NCI-H146 treated with DMSO at 0.1 percent for 48 hours (cell line): ENCODE measurements at regions not wholly inside any gene's neighbourhood (a gene's known extent, or its start where the extent isn't known, plus 50 kb on each side); places are given as distances from the start of the nearest gene placed in this dataset.

Experiments used
- DNase-seq: peaks from one replicate; lab custom pipeline; 2025; ENCODE audit not compliant: unreplicated experiment; lab: John Stamatoyannopoulos, UW

DNA sequence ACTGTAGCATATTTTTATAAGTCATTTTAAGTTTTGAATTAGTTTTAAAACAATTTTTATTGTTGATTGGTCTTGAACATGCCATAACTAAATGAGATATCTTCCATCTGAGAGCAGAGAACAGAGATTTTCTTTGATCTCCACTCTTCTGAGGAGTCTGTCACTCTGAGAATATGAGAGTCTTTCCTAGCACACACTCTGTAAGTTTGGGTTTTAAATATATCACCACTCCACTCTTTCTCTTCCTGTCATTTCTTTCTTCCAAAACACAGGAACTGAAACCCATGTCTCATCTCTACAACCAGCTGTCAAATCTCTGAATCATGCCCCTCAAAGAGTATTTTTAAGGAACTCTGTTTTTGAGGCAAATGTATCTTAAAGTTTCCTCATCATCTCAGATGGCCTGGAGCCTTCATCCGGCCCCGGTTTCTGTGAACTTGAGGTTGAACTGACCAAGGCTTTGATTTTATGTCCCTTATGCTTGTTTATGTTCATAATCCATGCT lies 698.2 kb upstream of the SGCG start:
- no peak for DNase-seq

DNA sequence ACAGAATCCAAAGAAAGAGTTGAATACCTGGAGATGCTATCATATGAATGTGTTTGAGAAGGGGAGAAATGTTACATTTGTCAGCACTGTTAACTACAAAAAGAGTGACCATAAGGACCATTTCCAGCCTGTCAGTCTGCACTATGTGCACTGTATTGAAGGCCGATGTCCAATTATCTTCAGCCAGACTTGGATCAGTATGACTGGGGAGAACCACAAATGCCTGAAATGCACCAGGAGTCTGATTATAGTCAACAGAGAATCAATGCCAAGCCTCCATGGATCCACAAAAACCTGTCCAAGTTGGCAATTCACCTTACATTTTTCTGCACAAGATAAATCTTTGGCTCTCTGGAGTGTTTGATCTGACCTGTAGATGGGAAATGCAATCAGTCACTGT lies 697.5 kb upstream of the SGCG start:
- no peak for DNase-seq

DNA sequence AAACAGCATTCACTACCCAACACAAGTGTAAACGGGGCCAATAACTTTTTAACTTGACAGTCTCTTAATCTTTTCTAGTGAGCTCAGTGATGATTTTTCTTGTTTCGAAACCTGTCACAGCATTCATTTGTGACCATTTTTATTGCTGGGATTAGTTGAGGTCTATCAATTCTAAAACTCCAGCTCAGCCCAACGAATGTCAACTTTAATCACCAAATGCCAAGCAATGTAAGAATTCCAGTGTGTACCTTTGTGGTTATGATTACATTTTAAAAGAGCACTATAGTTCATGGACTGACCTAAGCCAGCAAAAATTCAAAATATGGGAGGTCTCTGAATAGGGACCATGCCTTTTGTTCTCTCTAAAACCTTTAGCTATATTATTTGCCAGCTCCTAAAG lies 694.3 kb upstream of the SGCG start:
- no peak for DNase-seq

DNA sequence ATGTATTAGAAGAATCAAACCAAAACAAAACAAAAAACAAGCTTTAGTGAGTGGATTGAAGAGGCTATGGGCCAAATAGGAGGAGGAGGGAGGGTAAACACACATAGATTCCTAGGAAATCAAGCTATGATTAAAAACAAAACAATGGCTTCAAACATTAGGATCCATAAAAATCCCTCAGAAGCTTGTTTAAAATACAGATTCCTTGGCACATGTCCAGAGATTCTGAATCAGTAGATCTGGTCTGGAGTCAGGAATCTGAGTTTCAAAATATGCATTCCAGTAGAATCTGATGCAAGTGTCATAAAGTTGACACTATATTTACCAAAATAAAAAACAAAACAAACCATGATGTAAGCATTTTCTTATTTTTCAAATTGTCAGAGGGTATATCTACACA lies 692.8 kb upstream of the SGCG start:
- no peak for DNase-seq

DNA sequence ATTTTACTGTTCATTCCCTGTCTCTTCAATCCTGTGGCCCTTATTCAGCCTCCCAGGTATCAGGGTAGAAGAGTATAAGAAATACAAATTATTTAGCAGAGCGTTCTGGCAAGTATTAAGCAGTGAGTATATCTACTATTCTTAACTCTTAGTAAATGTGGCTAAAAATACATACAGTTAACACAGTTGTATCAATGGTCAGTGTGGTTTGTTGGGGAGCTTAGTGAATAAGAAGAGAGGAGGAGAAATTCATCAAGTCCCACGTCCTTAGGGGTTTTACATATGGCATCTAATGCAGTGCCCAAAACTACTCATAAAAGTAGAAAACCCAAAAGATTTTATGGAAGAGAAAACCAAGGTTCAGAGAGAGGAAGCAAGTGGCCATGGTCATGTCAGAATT lies 691.0 kb upstream of the SGCG start:
- no peak for DNase-seq

DNA sequence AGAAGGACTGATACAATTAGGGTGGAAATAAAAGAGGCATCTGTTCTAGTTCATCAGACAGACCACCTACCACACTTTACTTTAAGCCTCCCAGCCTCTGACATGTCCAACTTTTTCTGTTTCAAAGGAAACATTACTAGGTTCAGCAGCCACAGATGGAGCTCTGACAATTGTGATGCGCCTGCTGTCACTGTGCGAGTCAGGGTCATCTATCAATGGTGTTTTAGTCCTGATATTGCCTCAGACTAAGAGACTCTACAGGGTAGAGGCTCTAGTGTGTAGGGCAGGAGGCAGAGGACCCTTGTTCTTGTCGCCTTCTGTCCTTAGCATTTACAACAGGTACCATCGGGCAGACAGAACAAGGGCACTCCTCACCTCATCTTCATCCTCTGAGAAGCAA lies 685.0 kb upstream of the SGCG start:
- no peak for DNase-seq

DNA sequence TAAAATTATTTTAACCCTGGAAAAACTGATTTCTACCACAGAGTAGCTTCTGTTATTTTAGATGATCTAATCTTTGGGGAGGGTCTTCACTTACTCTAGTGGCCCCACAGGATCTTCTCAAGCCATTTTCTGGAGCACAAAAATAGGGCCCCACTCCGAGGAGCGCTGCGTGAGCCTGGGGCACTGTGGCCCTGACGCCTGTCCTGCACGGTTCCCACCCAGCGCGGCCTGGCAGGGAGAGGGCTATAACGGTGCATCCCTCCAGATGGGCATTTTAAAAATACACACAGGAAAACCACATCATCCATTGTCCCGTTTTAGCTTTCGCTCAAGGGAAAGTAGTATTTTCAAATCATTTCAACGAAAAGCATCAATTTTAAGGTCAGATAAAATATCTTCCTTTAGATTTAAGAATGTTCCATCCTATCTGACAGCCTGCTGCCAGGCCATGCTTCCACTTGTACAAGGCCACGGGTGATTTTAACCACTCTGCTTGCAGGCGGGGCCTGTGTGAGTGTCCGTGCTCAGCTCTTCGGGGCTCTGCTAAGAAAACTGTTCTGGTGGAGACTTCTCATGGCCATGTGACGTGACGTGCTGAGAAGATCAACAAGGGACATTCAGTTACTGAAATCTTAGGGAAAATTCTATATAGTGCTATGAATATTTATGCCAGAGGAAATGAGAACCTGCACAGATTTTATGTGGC lies 683.8 kb upstream of the SGCG start:
- DNase-seq, result no peak

DNA sequence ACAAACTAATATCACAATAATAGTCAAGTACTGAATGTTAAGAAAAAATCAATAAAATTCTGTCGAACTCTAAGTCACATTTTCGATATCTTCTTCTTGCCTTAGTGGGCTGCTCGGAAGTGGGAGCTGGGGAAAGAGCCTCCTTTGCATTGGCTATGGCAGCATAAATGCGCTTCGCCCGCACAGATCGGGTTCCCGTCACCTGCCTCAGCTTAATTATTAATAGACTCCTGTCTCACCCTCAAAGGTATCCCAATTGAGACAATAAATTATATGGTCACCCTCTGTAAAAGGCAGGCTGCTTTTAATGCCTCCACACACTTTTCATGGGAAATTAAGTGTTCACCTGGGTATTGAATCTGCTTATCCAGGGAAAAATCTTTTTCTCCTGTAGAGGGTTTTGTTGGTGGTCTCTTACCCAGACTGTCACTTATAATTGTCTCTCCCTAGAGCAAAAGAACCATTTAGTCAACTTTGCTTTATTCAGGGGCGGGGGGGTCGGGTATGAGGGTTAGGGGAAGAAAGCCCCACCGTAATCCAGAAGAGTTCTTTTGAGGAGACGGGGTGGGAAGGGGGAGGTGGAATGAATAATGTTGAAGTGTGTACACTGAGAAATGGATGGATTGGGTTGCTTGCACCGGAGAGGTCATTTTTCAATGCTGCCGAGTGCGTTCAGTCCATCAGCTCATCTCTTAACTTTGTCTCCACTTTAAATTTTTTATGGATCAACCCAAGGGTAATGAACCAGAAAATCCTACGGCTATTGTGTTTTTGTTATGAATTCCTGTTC lies 682.6 kb upstream of the SGCG start:
- DNase-seq, result no peak

DNA sequence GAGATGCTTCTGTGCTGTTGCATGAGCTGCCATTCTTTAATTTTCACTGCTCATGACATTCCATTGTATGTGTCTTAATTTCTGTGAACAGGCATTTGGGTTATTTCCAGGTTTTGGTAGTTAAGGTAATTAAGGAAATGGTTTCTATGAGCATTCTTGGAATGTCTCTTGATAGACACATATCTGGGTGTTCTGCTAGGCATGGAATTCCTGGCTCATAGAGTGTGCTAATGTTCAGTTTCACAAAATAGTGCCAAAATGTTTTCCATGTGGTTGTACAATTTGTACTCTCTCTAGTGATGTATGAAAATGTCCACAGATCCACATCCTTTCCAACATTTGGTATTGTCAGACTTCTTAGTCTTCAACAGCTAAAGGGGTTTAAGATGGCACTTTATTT lies 680.9 kb upstream of the SGCG start:
- DNase-seq, result no peak

DNA sequence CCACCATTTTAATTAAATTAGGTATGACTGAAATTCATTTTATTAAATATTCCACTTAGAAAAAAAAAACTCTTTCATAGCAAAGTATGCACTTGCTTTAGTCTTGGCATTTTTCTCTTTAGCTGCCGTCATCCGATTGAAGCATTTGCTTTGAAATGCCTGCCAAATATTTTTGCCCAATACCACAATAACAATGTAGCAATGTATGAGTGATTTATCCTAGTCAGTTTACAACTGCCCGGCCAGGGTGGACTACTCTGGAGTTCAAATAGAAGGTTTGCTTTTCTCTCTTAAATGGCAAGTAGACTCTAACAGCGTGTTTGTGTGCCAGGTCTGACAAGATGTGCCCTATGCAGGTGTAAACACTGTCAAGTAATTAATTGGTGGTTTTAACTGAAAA lies 675.3 kb upstream of the SGCG start:
- DNase-seq, result no peak

DNA sequence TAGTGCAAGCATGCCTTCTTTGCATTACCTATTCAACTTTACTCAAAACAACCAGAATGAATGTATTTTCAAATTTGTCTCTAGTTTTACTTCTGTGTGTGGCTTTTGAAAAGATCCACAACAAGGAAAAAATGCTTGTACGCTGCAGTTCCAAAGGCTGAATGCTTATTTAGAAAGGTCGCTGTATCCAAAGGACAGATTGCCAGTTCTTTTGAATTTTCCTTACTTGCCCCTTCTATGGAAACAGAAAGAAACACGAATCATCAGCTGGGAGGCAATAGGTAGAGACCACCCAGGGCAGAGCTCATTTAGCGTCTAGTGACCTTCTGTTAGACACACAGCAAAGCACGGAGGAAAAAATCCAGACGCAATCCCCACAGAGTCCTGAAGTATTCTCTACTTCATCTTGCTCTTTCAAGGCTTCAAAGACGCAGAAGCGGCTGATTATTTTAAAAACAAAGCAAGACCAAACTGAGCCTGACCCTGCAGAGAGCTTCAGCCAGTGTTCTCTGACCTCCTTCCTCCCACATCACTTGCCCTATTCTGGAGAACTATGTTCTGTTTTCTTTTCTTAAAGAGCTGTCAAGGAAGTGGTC lies 674.6 kb upstream of the SGCG start:
- DNase-seq, result no peak

DNA sequence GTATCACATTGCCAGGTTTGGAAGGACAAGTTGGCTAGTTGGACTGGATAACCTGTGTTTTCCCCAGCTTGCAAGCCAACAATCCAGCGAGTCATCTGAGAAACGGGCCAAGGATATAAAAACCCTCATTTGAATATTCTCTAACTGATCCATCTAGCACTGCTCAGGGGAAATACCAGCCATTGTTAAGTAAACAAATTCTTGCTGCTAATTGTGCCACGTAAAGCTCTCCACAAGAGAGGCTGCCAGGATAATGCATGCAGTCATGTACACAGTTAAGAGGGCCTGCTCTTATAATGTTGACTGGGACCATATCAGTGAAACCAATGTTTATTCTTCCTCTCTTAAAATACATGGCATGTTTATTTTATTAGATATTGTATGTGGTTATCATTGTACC lies 663.2 kb upstream of the SGCG start:
- DNase-seq, result no peak

DNA sequence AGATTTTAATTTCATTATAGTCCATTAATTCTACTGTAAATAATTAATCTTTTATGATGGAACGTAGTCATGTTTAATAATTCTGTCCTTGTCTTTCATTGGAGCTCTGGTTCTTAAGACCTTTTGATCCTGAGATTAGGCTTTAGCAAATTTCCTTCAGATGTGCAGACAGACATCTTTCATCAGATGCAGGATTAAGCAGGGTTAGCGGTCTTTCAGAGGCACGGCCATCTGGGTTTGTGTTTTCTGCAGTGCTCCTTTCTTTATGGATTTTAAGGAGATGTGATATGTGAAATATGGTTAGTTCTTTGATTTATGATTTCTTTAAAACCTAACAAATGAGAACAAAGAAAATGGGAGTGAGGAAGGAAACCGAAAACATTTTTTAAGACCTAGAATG lies 643.9 kb upstream of the SGCG start:
- DNase-seq, result no peak

DNA sequence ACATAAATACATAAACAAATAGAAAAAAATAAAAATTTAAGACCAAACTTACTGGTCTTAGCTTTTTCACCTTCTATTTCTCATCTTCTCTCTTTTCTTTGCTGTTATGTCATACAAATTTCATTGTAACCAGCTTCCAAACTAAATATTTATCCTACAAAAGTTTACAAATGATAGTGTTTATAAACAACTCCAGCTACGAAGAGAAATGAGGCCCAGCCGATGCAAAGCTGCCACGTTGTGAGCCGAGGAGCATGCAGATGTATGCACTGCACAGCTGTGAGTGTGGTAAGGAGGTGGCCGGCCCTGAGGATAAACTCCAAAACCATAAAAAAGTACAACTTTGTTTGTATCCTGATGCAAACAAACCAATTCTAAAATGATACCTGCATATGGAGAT lies 642.4 kb upstream of the SGCG start:
- DNase-seq, result no peak

DNA sequence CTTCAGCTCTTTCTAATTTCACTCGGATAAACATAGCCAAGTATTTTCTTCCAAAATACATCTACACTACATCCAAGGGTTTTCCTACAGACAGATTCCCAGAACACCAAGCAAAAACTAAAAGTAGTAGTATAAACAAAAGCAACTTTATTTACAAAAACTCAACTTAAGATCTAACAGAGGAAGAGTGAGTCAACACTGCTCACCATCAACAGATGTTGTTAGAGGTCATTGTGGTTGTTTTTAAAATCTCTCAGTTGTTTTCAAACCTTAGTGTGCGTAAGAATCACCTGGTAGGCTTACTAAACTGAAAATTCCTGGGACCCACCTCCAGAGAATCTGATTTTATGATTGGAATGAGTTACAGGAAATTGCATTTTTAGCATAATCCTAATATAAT lies 631.7 kb upstream of the SGCG start:
- DNase-seq, result no peak

DNA sequence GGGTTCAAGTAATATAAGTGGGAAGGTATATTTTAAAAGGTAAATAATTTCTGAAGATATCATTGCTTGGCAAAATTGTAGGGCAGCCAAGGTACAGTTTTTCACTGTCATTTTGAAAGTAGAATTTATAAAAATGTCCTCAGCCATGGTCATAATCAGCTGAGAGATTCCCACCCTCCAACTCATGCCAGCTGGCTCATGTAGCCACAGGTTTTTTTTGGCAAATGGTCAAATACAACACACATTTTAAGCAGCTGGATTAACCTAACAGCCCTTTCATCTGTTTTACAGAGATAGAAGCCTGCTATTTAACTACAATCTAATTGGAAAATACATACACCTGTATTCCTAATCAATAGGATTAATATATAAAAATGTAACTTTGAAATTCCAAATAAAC lies 619.2 kb upstream of the SGCG start:
- DNase-seq, result no peak

DNA sequence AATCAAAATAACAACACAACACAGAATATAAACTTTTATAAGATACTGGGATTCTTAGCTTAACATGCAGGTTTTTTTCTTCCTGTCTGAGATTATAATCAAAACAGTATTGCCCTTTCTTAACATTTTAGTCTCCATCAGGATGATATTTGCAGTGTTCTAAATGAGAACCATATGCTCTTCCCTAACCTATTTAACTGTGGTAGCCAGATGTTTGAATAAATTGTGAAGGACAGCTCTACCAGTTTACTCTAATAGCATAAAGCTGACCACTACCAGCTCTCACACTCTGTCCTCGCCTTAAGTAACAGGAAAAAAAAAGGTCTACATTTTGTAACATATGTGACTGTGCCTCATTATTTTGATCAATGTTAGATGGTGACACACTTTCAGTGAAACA lies 618.7 kb upstream of the SGCG start:
- DNase-seq, result no peak

DNA sequence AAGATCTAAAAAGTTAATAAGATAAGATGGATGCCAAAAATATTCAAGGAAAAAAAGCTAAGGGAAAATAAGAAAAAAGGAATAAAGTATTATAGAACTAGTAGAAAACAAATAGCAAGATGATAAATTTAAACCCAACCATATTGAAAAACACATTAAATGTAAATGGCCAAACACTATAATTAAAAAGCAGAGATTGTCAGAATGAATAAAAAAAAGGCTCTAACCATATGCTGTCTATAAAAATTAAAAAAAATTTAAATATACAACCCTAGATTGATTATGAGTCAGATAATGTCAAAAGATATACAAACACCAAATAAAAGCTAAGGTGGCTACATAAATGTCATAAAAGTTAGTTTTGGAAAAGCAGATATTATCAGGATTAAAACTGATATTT lies 617.5 kb upstream of the SGCG start:
- no peak for DNase-seq

DNA sequence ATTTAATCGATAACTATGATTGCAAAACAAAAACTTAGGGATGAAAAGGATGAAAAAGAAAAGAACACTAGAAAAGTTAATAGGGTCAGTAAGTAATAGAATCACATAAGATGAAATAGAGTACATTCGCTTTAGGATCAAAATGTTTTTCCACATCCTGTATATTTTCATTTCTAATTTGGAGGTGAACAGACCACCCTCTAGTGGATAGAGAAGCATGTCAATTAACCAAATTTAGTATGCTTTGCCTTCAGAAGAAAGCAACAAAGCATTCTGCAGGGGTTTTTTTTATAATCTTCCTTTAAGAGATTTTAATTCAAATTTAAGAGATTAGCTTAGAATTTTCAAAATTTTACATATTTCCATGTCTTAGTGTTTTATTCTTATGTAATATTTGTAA lies 611.0 kb upstream of the SGCG start:
- no peak for DNase-seq

DNA sequence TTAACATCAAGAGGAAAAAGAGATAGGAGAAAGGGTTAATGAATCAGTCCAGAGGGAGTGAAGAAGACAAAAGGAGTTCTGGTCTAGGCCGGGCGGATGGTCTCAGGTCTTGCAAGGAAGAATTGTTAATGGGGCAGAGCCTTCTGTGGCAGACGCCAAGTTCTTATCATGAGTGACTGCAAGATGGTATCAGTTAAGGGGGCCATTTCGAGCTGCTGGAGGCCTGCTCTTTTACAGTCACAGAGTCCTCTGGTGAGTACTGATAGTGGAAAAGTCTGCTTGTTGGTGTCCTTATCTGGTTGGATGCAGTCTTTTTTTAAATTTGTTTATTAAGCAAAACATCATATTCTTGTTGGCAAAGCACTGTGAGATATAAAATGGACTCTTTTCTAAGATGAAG lies 590.9 kb upstream of the SGCG start:
- no peak for DNase-seq

DNA sequence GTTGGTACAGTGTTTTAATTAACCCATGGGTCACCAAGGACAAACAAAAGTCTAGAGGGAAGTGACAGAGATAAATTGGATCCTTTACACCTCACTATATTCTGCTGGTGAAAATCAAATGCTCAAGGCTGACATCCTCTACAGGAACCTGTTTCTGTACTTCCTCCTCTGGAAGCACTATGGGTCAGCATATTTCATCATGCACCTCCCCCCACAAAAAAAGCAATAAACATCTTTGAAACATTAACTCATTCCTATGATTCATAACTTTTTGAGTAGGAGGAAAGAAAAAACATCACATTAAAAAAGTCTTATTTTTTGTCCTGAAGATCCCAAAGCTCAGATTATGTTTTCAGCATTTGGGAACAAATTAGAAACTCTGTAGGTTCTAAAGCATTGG lies 588.3 kb upstream of the SGCG start:
- DNase-seq, result no peak

DNA sequence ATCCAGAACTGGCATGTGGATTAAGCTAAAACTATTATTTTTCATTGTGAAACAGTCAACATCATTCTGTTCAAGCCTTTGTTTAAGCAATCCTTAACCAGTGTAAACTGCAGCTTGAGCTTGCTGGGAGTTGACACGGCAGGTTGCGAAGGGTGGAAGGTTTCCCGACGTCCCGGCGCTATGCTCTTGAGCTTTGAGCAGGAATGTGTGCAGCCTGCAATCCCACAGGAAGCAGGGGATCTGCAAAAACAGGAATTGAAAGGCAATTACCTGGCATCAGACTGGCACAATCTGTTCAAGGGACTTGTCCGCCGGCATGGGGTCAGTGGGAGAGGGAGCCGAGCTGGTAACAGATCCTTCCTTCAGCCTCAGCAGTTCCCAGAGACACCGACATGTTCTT lies 586.7 kb upstream of the SGCG start:
- no peak for DNase-seq
